Smooth muscle cell (in vitro differentiated cells): ENCODE measurements at regions not wholly inside any gene's neighbourhood (a gene's known extent, or its start where the extent isn't known, plus 50 kb on each side); places are given as distances from the start of the nearest gene placed in this dataset.

Source experiments
- DNase-seq: peaks from one replicate; lab custom pipeline; 2025; ENCODE audit not compliant: unreplicated experiment; lab: John Stamatoyannopoulos, UW
- H2AFZ ChIP-seq: fragments of 200-600 bp; sonication (generic); 2 replicates; pipeline ENCODE4 v1.6.0; 2016; ENCODE audit warnings: antibody characterized with exemption, low read depth, mild to moderate bottlenecking
- H3F3A ChIP-seq: fragments of 200-600 bp; sonication (generic); 2 replicates; pipeline ENCODE4 v1.6.0; 2017; ENCODE audit warnings: antibody characterized with exemption, low read depth
- H3K27ac ChIP-seq: fragments of 200-600 bp; sonication (generic); 2 replicates; pipeline ENCODE4 v1.5.1; 2016; ENCODE audit warnings: low read depth, mild to moderate bottlenecking
- H3K27me3 ChIP-seq: fragments of 200-600 bp; sonication (generic); 2 replicates; pipeline ENCODE4 v1.6.1; 2016; ENCODE audit warnings: low read depth, mild to moderate bottlenecking
- H3K36me3 ChIP-seq: fragments of 200-600 bp; sonication (generic); 2 replicates; pipeline ENCODE4 v1.5.1; 2016; ENCODE audit warnings: low read depth
- H3K4me1 ChIP-seq: fragments of 200-600 bp; sonication (generic); 2 replicates; pipeline ENCODE4 v1.5.1; 2016; ENCODE audit warnings: low read depth
- H3K4me2 ChIP-seq: fragments of 200-600 bp; sonication (generic); 2 replicates; pipeline ENCODE4 v1.6.0; 2016; ENCODE audit warnings: mild to moderate bottlenecking
- H3K4me3 ChIP-seq: fragments of 200-600 bp; sonication (generic); 2 replicates; pipeline ENCODE4 v1.5.1; 2016; ENCODE audit warnings: mild to moderate bottlenecking
- H3K79me2 ChIP-seq: fragments of 200-600 bp; sonication (generic); 2 replicates; pipeline ENCODE4 v1.6.0; 2016; ENCODE audit warnings: low read depth, mild to moderate bottlenecking
- H3K9ac ChIP-seq: fragments of 200-600 bp; sonication (generic); 2 replicates; pipeline ENCODE4 v1.6.0; 2016; ENCODE audit warnings: low read depth
- H3K9me3 ChIP-seq: fragments of 200-600 bp; sonication (generic); replicated peaks from 2 replicates; pipeline ENCODE4 v1.5.1; 2016; ENCODE audit warnings: low read depth
- H4K20me1 ChIP-seq: fragments of 200-600 bp; sonication (generic); 2 replicates; pipeline ENCODE4 v1.6.0; 2016; ENCODE audit warnings: low read depth
- CTCF ChIP-seq: fragments of 200-600 bp; sonication (generic); IDR thresholded peaks from 2 replicates; pipeline ENCODE4 v1.5.1; 2017; ENCODE audit warnings: borderline replicate concordance, mild to moderate bottlenecking, antibody characterized with exemption; ENCODE audit not compliant: insufficient read depth, poor library complexity, severe bottlenecking
- WGBS: methylation state at CpG from one replicate; pipeline ENCODE4 v1.1.7; 2016; ENCODE audit warnings: low lambda C conversion rate; 5-methylcytosine and 5-hydroxymethylcytosine counted together

GRCh38 chr5:1707467-1707866 is 92.2 kb downstream of the MRPL36 start:
- Histone ChIP-seq H3K9me3 (no peaks in the 10 kb centered on the region), H3K79me2 (no peaks in the 10 kb centered on the region), H3K4me2 (no peak overlapping the region), H4K20me1 (no peaks in the 10 kb centered on the region), H3K9ac (no peak overlapping the region), H2AFZ (no peak overlapping the region), H3K27me3 (no peaks in the 10 kb centered on the region), H3K4me3 (no peak overlapping the region), H3K27ac (no peak overlapping the region), H3K36me3 (no peaks in the 10 kb centered on the region), H3K4me1 (peaks cover 4% of the 10 kb centered on the region), H3F3A (no peaks in the 10 kb centered on the region)
- WGBS, result 94% methylated on average over 10 of the region's 10 CpGs
- DNase-seq, result no peak
- TF ChIP-seq CTCF, result no peak

DNA sequence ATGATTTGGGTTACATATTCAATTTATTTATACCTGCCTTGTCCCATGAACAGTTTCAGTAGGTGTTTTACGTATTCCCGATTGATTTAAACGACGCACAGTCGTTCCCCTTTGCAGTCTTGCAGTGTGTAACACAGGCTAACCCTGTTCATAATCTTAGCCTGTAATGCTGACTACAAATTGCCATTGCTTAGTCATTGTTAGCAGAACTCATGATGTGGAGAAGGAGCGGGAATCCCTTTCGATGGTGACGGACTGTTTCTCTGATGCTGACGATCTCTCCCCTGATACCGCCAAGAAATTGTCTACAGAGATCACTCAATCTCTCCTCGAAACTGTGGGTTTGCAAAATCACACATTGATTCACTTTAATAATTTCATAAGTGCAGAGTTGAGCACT is 93.2 kb downstream of the MRPL36 start:
- H3K4me3 ChIP-seq, result no peak overlapping the region
- no peak for DNase-seq
- TF ChIP-seq CTCF, result no peak
- H3K36me3 ChIP-seq, result no peaks in the 10 kb centered on the region
- peaks cover 4% of the 10 kb centered on the region for H3K4me1 ChIP-seq
- no peak overlapping the region for H3K9ac ChIP-seq
- H3K27me3 ChIP-seq, result no peaks in the 10 kb centered on the region
- H2AFZ ChIP-seq, result no peak overlapping the region
- no peak overlapping the region for H3K4me2 ChIP-seq
- H3F3A ChIP-seq, result no peaks in the 10 kb centered on the region
- no peak overlapping the region for H3K27ac ChIP-seq
- WGBS, result 94% methylated on average over 11 of the region's 11 CpGs
- no peaks in the 10 kb centered on the region for H3K79me2 ChIP-seq
- H3K9me3 ChIP-seq, result no peaks in the 10 kb centered on the region
- no peaks in the 10 kb centered on the region for H4K20me1 ChIP-seq

- H3K4me2 ChIP-seq, result no peak overlapping the region
- H3K4me1 ChIP-seq, result peaks cover 4% of the 10 kb centered on the region
- no peak overlapping the region for H3K9ac ChIP-seq
- H2AFZ ChIP-seq, result no peak overlapping the region
- no peaks in the 10 kb centered on the region for H3F3A ChIP-seq
- 95% methylated on average over 17 of the region's 17 CpGs for WGBS
- no peaks in the 10 kb centered on the region for H3K79me2 ChIP-seq
- no peaks in the 10 kb centered on the region for H3K27me3 ChIP-seq
- no peak overlapping the region for H3K27ac ChIP-seq
- no peak for DNase-seq
- no peak for TF ChIP-seq CTCF
- no peak overlapping the region for H3K4me3 ChIP-seq
- H4K20me1 ChIP-seq, result no peaks in the 10 kb centered on the region
- no peaks in the 10 kb centered on the region for H3K9me3 ChIP-seq
- H3K36me3 ChIP-seq, result no peaks in the 10 kb centered on the region
Observed at GRCh38 chr5:1706021-1706420, 93.6 kb downstream of the MRPL36 start.

- Histone ChIP-seq H3F3A (no peaks in the 10 kb centered on the region), H2AFZ (no peak overlapping the region), H4K20me1 (no peaks in the 10 kb centered on the region), H3K4me3 (no peak overlapping the region), H3K4me1 (peaks cover 4% of the 10 kb centered on the region), H3K9ac (no peak overlapping the region), H3K27ac (no peak overlapping the region), H3K36me3 (no peaks in the 10 kb centered on the region), H3K9me3 (no peaks in the 10 kb centered on the region), H3K27me3 (no peaks in the 10 kb centered on the region), H3K4me2 (no peak overlapping the region), H3K79me2 (no peaks in the 10 kb centered on the region)
- TF ChIP-seq CTCF, result no peak
- DNase-seq, result no peak
- WGBS, result 85% methylated on average over 7 of the region's 7 CpGs
Observed at GRCh38 chr5:1704676-1705075, 95.0 kb downstream of the MRPL36 start.
